Vagina (tissue), 2 donors: ENCODE measurements at regions not wholly inside any gene's neighbourhood (a gene's known extent, or its start where the extent isn't known, plus 50 kb on each side); places are given as distances from the start of the nearest gene placed in this dataset.

Experiments
- POLR2A ChIP-seq, 2 donors: fragments of 450-650 bp; IDR thresholded peaks; one replicate each; pipeline ENCODE4 v1.6.1; 2017; ENCODE audit warnings: antibody characterized with exemption in 2 of 2, mild to moderate bottlenecking in 2 of 2, moderate library complexity in 2 of 2
- POLR2AphosphoS5 ChIP-seq, 2 donors: sonication (generic); formaldehyde crosslinking; IDR thresholded peaks; one replicate each; pipeline ENCODE4 v1.9.0; 2017; ENCODE audit warnings: antibody characterized with exemption in 2 of 2, mild to moderate bottlenecking in 2 of 2, low read depth in 1 of 2; ENCODE audit not compliant: insufficient read depth in 1 of 2
- TF ChIP-seq, protein P1 (sequence below), 3 experiments: fragments of 450-650 bp in 2 of 3; fragments of 200-600 bp in 1 of 3; sonication (generic) in 1 of 3; IDR thresholded peaks; one replicate each; pipeline ENCODE4 v1.5.1; 2017 to 2019; ENCODE audit warnings: antibody characterized with exemption in 3 of 3, mild to moderate bottlenecking in 2 of 3, moderate library complexity in 2 of 3

DNA sequence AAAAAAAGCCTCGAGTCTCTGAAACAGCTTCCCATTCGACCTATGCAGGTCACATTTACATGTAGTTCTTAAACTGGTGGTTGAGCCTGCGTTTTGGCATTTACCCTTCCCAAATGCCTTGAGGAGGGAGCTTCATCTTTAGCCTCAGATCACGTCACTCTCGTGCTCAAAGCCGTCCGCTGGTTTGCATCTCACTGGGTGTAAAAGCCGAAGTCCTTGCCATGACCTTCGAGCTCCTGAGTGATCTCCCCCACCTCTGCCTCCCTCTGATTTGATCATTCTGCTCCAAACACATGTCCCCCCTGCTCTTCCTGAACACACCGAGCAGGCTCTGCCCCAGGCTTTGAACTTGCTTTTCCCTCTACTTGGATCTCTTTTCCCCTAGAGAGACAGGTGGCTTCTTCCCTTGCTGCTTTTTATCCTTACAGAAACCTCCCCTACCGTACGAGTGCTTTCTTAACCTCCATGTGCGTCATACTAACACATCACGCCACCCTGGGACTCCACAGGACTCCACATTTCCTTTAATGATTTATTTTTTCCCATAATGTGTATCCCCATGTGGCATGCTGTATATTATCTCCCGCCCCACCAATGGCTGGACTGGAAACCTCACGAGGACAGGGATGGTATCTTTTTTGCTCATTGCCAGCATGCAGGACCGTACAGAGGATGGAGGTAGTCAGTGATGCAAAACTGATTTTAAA, 610.7 kb downstream of the VRK1 start:
- TF ChIP-seq, protein P1, sequence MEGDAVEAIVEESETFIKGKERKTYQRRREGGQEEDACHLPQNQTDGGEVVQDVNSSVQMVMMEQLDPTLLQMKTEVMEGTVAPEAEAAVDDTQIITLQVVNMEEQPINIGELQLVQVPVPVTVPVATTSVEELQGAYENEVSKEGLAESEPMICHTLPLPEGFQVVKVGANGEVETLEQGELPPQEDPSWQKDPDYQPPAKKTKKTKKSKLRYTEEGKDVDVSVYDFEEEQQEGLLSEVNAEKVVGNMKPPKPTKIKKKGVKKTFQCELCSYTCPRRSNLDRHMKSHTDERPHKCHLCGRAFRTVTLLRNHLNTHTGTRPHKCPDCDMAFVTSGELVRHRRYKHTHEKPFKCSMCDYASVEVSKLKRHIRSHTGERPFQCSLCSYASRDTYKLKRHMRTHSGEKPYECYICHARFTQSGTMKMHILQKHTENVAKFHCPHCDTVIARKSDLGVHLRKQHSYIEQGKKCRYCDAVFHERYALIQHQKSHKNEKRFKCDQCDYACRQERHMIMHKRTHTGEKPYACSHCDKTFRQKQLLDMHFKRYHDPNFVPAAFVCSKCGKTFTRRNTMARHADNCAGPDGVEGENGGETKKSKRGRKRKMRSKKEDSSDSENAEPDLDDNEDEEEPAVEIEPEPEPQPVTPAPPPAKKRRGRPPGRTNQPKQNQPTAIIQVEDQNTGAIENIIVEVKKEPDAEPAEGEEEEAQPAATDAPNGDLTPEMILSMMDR (IDR thresholded peaks at IDR 0.05), result no peak
- TF ChIP-seq POLR2A (IDR thresholded peaks at IDR 0.05) (no peak), POLR2AphosphoS5 (IDR thresholded peaks at IDR 0.05; ENCODE audit: insufficient read depth in 1 of 2, low read depth in 1 of 2) (no peak)
